ENCODE measurements at regions not wholly inside any gene's neighbourhood (a gene's known extent, or its start where the extent isn't known, plus 50 kb on each side); places are given as distances from the start of the nearest gene placed in this dataset.

DNA sequence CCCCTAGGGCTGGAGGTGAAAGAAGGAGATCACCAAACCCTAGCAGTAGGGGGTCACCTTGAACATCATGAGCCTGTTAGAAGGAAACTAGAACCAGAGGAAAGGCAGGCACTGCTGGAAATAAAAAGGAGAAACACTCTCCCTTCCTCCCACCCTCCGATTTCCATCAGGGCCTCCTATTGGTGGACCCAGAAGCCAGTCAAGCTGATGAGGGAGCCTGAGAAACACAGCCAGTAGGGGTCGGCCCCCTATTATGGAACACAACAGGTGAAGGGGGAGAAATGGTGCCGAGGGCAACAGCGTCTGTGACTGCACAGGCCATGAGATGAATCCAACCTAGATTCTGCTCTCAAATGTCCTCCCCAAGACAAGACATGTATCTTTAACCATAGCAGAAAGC lies 156.1 kb upstream of the LRFN2 start:
- TF ChIP-seq, protein P1, sequence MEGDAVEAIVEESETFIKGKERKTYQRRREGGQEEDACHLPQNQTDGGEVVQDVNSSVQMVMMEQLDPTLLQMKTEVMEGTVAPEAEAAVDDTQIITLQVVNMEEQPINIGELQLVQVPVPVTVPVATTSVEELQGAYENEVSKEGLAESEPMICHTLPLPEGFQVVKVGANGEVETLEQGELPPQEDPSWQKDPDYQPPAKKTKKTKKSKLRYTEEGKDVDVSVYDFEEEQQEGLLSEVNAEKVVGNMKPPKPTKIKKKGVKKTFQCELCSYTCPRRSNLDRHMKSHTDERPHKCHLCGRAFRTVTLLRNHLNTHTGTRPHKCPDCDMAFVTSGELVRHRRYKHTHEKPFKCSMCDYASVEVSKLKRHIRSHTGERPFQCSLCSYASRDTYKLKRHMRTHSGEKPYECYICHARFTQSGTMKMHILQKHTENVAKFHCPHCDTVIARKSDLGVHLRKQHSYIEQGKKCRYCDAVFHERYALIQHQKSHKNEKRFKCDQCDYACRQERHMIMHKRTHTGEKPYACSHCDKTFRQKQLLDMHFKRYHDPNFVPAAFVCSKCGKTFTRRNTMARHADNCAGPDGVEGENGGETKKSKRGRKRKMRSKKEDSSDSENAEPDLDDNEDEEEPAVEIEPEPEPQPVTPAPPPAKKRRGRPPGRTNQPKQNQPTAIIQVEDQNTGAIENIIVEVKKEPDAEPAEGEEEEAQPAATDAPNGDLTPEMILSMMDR (conservative IDR thresholded peaks at IDR 0.05) = no peak
- TF ChIP-seq EZH2 (IDR thresholded peaks at IDR 0.05; ENCODE audit: low read depth) = no peak

Measured in PC-9 (cell line).